ENCODE measurements at regions not wholly inside any gene's neighbourhood (a gene's known extent, or its start where the extent isn't known, plus 50 kb on each side); places are given as distances from the start of the nearest gene placed in this dataset.

- TF ChIP-seq CTCF (IDR thresholded peaks at IDR 0.05 in 8 of 11, conservative IDR thresholded peaks at IDR 0.05 in 3 of 11) (no peak), POLR2A (IDR thresholded peaks at IDR 0.05) (no peak), POLR2AphosphoS5 (IDR thresholded peaks at IDR 0.05) (no peak)
Measured at GRCh38 chr15:62868507-62868906, 174.0 kb upstream of the TPM1 start.
